Fibroblast of lung (primary cell): ENCODE measurements at regions not wholly inside any gene's neighbourhood (a gene's known extent, or its start where the extent isn't known, plus 50 kb on each side); places are given as distances from the start of the nearest gene placed in this dataset.

Experiments
- DNase-seq, 2 donors: peaks; one replicate each; pipeline versions ENCODE4 v3.0.0 to v3.0.0-alpha.2; 2010; ENCODE audit warnings: low read depth in 2 of 2
- H2AFZ ChIP-seq: 2 replicates; pipeline ENCODE4 v1.5.1; 2012; ENCODE audit warnings: low read length, control low read depth, inconsistent platforms
- H3K27ac ChIP-seq: 2 replicates; pipeline ENCODE4 v1.5.1; 2011; ENCODE audit warnings: low read length, control low read depth; ENCODE audit not compliant: insufficient read depth
- H3K27me3 ChIP-seq: 2 replicates; pipeline ENCODE4 v1.5.1; 2011; ENCODE audit warnings: mild to moderate bottlenecking, low read length; ENCODE audit not compliant: control insufficient read depth, insufficient read depth
- H3K36me3 ChIP-seq: 2 replicates; pipeline ENCODE4 v1.5.1; 2011; ENCODE audit warnings: low read length; ENCODE audit not compliant: control insufficient read depth, insufficient read depth
- H3K4me1 ChIP-seq: 2 replicates; pipeline ENCODE4 v1.5.1; 2011; ENCODE audit warnings: low read length; ENCODE audit not compliant: control insufficient read depth, insufficient read depth; ENCODE audit errors: extremely low read depth
- H3K4me2 ChIP-seq: 2 replicates; pipeline ENCODE4 v1.5.1; 2011; ENCODE audit warnings: low read length, control low read depth; ENCODE audit not compliant: insufficient read depth; ENCODE audit errors: extremely low read depth
- H3K4me3 ChIP-seq, 4 experiments: fragments of 200-600 bp in 1 of 4; sonication (generic) in 1 of 4; replicated peaks in 1 of 4; 2 replicates each; pipeline ENCODE4 v1.5.1; 2011 to 2016; ENCODE audit warnings: low read length in 4 of 4, low read depth in 3 of 4, mild to moderate bottlenecking in 3 of 4, control low read depth in 2 of 4, inconsistent platforms in 1 of 4, mixed read lengths in 1 of 4; ENCODE audit not compliant: insufficient read depth in 1 of 4; ENCODE audit errors: control extremely low read depth in 1 of 4
- H3K79me2 ChIP-seq: 2 replicates; pipeline ENCODE4 v1.5.1; 2012; ENCODE audit warnings: mild to moderate bottlenecking, low read length, inconsistent platforms; ENCODE audit not compliant: control insufficient read depth, insufficient read depth
- H3K9ac ChIP-seq: 2 replicates; pipeline ENCODE4 v1.5.1; 2011; ENCODE audit warnings: mild to moderate bottlenecking, low read length, control low read depth; ENCODE audit not compliant: insufficient read depth
- H3K9me3 ChIP-seq: 2 replicates; pipeline ENCODE4 v1.5.1; 2012; ENCODE audit warnings: low read depth, low read length; ENCODE audit not compliant: control insufficient read depth, insufficient read depth
- H4K20me1 ChIP-seq: 2 replicates; pipeline ENCODE4 v1.5.1; 2011; ENCODE audit warnings: low read length; ENCODE audit not compliant: control insufficient read depth, insufficient read depth; ENCODE audit errors: extremely low read depth
- EZH2 ChIP-seq: IDR thresholded peaks from 2 replicates; pipeline ENCODE4 v1.5.1; 2012; ENCODE audit warnings: low read length, control low read depth, mild to moderate bottlenecking; ENCODE audit errors: missing control alignments
- TF ChIP-seq, protein P1 (sequence below), 2 donors: IDR thresholded peaks in 1 of 2; conservative IDR thresholded peaks in 1 of 2; 1 replicate in 1 of 2; 2 replicates in 1 of 2; pipeline ENCODE4 v1.5.1; 2011 to 2012; ENCODE audit warnings: low read length in 2 of 2, control low read depth in 1 of 2, inconsistent platforms in 1 of 2, low read depth in 1 of 2, mild to moderate bottlenecking in 1 of 2

DNA sequence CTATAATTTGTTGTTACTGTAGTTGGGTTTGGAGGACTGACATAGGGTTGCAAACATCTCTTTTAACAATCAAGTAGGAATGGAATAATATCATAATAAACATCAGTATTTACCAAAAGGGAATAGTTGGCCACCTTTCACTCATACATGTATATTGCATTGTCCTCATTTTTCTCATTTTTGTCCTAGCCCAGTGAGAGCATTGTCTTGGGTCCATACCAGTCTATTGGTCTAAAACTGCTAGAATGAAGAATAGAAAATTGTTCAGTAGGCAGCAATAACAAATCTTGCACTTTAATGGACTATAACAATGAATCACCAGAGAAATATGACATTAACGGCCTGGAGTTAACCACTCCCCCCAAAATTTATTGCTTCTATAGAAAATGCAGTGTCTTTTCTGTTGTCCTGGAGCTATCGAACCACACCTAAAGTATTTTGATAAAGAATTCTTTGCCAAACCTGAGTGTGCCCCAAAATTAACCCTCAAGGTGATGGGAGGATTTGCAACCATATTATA, 80.9 kb upstream of the IL33 start:
- no peak for TF ChIP-seq EZH2
- TF ChIP-seq, protein P1, sequence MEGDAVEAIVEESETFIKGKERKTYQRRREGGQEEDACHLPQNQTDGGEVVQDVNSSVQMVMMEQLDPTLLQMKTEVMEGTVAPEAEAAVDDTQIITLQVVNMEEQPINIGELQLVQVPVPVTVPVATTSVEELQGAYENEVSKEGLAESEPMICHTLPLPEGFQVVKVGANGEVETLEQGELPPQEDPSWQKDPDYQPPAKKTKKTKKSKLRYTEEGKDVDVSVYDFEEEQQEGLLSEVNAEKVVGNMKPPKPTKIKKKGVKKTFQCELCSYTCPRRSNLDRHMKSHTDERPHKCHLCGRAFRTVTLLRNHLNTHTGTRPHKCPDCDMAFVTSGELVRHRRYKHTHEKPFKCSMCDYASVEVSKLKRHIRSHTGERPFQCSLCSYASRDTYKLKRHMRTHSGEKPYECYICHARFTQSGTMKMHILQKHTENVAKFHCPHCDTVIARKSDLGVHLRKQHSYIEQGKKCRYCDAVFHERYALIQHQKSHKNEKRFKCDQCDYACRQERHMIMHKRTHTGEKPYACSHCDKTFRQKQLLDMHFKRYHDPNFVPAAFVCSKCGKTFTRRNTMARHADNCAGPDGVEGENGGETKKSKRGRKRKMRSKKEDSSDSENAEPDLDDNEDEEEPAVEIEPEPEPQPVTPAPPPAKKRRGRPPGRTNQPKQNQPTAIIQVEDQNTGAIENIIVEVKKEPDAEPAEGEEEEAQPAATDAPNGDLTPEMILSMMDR (conservative IDR thresholded peaks at IDR 0.05 in 1 of 2, IDR thresholded peaks at IDR 0.05 in 1 of 2; ENCODE audit: low read depth in 1 of 2, low read length in 2 of 2): no peak
- H3K9ac ChIP-seq: no peak overlapping the region
- H3K4me3 ChIP-seq: no peak overlapping the region
- H3K36me3 ChIP-seq: no peaks in the 10 kb centered on the region
- H3K4me2 ChIP-seq: no peak overlapping the region
- no peak overlapping the region for H3K27ac ChIP-seq
- H3K9me3 ChIP-seq: no peaks in the 10 kb centered on the region
- DNase-seq: peak in 1 of 2 donors; percentile 17
- no peaks in the 10 kb centered on the region for H3K4me1 ChIP-seq
- no peaks in the 10 kb centered on the region for H3K27me3 ChIP-seq
- H2AFZ ChIP-seq: no peak overlapping the region
- no peaks in the 10 kb centered on the region for H4K20me1 ChIP-seq
- no peaks in the 10 kb centered on the region for H3K79me2 ChIP-seq

DNA sequence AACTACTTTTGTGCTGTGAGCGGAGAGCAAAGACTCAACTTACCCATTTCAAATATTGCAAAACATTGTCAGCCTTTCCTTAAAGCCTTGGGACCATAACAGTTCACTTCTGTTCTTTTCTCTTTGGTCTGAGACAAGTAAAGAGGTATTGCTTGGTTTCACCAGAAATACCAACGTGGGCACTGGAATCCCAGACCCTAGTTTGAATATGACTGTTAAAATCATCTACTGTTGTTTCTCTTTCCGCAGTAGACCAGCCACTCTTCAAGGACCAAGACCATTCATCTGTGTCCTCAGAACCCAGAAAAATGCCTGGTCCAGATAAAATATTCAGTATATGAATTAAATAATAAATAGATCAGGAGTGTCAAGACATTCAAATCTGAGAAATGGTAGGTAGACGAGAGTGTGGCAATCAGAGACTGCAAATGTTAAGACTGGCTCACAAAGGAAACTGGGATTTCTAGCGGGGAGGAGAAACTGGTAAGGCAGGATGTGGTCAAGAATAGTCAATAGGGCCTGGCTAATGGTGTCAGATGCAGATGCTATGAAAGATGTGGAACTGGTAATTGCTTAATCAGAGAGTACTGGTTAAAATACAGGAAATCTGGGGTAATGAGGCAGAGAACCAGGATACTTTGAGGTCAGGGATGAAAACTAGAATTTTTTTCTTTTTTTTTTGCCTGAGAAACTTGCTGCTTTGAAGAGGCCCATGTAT, 82.1 kb upstream of the IL33 start:
- Histone ChIP-seq H3K4me1 (no peaks in the 10 kb centered on the region), H3K9me3 (no peaks in the 10 kb centered on the region), H2AFZ (no peak overlapping the region), H3K9ac (no peak overlapping the region), H3K27ac (no peak overlapping the region), H3K36me3 (no peaks in the 10 kb centered on the region), H3K4me2 (no peak overlapping the region), H4K20me1 (no peaks in the 10 kb centered on the region), H3K4me3 (no peak overlapping the region), H3K79me2 (no peaks in the 10 kb centered on the region), H3K27me3 (no peaks in the 10 kb centered on the region)
- no peak for TF ChIP-seq EZH2
- TF ChIP-seq, protein P1 (conservative IDR thresholded peaks at IDR 0.05 in 1 of 2, IDR thresholded peaks at IDR 0.05 in 1 of 2; ENCODE audit: low read depth in 1 of 2, low read length in 2 of 2): no peak
- peak in 1 of 2 donors; percentile 74 for DNase-seq

DNA sequence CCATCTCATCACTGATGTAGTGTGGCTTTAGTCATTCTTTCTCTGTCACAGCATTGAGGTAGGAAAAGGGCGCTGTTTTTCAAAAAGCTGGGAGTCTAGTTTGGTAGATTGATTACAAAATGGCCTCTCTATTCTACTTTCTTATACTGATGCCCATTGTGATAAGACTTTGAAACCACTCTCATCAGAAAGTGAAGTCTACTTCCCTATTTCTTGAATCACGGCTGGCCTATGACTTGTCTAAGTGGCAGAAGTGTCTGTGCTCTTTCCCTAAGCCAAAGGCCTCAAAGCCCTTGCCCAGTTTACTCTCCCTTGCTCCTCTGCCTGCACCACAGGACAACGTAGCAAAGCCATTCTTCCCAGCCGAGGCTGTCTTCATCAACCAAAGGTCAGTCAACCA, 83.0 kb upstream of the IL33 start:
- Histone ChIP-seq H3K27me3 (no peaks in the 10 kb centered on the region), H3K36me3 (no peaks in the 10 kb centered on the region), H3K4me2 (no peak overlapping the region), H3K27ac (no peak overlapping the region), H3K9me3 (no peaks in the 10 kb centered on the region), H3K9ac (no peak overlapping the region), H3K79me2 (no peaks in the 10 kb centered on the region), H4K20me1 (no peaks in the 10 kb centered on the region), H2AFZ (no peak overlapping the region), H3K4me1 (no peaks in the 10 kb centered on the region), H3K4me3 (no peak overlapping the region)
- no peak for DNase-seq
- no peak for TF ChIP-seq EZH2
- TF ChIP-seq, protein P1 (conservative IDR thresholded peaks at IDR 0.05 in 1 of 2, IDR thresholded peaks at IDR 0.05 in 1 of 2; ENCODE audit: low read depth in 1 of 2, low read length in 2 of 2): no peak
